Neural crest cell (in vitro differentiated cells): ENCODE measurements at regions not wholly inside any gene's neighbourhood (a gene's known extent, or its start where the extent isn't known, plus 50 kb on each side); places are given as distances from the start of the nearest gene placed in this dataset.

Experiments
- DNase-seq: peaks from one replicate; pipeline ENCODE4 v3.0.0; 2021; ENCODE audit warnings: low read depth, mixed read lengths, low spot score
- H3K27ac Mint-ChIP-seq: one replicate; pipeline ENCODE4 v1.8.0; 2021; ENCODE audit warnings: mild to moderate bottlenecking, mixed read lengths; ENCODE audit not compliant: unreplicated experiment
- H3K27me3 Mint-ChIP-seq: 2 replicates; pipeline ENCODE4 v1.8.0; 2021; ENCODE audit warnings: low read depth, mild to moderate bottlenecking, mixed read lengths
- H3K36me3 Mint-ChIP-seq: 2 replicates; pipeline ENCODE4 v1.8.0; 2021; ENCODE audit warnings: low read depth, mild to moderate bottlenecking, mixed read lengths
- H3K4me1 Mint-ChIP-seq: 2 replicates; pipeline ENCODE4 v1.8.0; 2021; ENCODE audit warnings: mixed read lengths
- H3K4me3 Mint-ChIP-seq: one replicate; pipeline ENCODE4 v1.8.0; 2021; ENCODE audit warnings: mild to moderate bottlenecking, mixed read lengths
- H3K9me3 Mint-ChIP-seq: 2 replicates; pipeline ENCODE4 v1.8.0; 2021; ENCODE audit warnings: mixed read lengths
- TF ChIP-seq, protein P1 (sequence below): fragments of 200-600 bp; sonication (generic); conservative IDR thresholded peaks from 2 replicates; pipeline ENCODE4 v1.5.0; 2021; ENCODE audit warnings: antibody characterized with exemption, mild to moderate bottlenecking

DNA sequence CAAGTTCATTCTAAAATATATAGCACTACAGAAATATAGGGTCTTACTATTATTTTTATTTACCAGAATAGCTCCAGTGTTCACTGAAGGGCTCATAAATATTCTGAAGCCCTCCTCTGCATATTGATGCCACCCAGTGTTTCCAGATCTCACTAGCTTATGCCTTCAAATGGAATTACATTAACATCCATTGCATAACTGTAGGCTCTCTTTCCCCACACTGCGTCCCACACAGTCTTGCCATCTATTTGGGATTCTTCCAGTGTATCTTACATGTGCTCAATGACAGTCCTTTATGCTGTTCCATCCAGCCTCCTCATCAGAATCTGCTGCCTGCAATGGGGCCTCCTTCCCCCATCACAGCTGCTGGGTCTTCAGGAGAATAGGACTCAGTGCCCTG is 137.2 kb downstream of the CYSLTR2 start:
- Mint-ChIP-seq H3K4me1 (no peaks in the 10 kb centered on the region), H3K36me3 (peaks cover 2% of the 10 kb centered on the region), H3K27me3 (no peaks in the 10 kb centered on the region), H3K9me3 (no peaks in the 10 kb centered on the region), H3K27ac (no peak overlapping the region), H3K4me3 (no peak overlapping the region)
- no peak for DNase-seq
- TF ChIP-seq, protein P1, sequence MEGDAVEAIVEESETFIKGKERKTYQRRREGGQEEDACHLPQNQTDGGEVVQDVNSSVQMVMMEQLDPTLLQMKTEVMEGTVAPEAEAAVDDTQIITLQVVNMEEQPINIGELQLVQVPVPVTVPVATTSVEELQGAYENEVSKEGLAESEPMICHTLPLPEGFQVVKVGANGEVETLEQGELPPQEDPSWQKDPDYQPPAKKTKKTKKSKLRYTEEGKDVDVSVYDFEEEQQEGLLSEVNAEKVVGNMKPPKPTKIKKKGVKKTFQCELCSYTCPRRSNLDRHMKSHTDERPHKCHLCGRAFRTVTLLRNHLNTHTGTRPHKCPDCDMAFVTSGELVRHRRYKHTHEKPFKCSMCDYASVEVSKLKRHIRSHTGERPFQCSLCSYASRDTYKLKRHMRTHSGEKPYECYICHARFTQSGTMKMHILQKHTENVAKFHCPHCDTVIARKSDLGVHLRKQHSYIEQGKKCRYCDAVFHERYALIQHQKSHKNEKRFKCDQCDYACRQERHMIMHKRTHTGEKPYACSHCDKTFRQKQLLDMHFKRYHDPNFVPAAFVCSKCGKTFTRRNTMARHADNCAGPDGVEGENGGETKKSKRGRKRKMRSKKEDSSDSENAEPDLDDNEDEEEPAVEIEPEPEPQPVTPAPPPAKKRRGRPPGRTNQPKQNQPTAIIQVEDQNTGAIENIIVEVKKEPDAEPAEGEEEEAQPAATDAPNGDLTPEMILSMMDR = no peak

DNA sequence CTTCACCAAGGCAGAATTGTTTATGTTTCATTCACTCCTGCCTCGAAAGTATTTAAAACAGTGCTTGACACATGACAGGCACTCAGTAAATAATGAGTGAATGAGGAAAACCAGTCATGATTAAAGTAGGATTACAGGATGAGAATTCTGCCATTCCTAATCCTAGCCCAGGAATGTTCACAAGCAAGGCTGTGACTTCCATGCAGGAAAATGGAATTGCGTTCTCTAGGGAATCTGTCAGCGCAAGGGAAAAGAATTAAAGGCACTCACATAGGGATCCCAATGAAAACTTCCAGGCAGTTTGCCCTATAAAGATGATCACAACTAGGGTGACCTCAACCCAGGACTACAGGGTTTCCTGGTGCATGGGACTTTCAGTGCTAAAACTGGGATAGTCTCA is 143.4 kb downstream of the CYSLTR2 start:
- TF ChIP-seq, protein P1 = no peak
- no peak overlapping the region for H3K4me3 Mint-ChIP-seq
- H3K4me1 Mint-ChIP-seq = no peaks in the 10 kb centered on the region
- no peak for DNase-seq
- H3K36me3 Mint-ChIP-seq = no peaks in the 10 kb centered on the region
- H3K27ac Mint-ChIP-seq = peak overlapping the region; percentile 10
- peaks cover 12% of the 10 kb centered on the region for H3K9me3 Mint-ChIP-seq
- H3K27me3 Mint-ChIP-seq = no peaks in the 10 kb centered on the region

- no peak overlapping the region for H3K4me3 Mint-ChIP-seq
- TF ChIP-seq, protein P1 = no peak
- no peak overlapping the region for H3K27ac Mint-ChIP-seq
- H3K36me3 Mint-ChIP-seq = no peaks in the 10 kb centered on the region
- H3K27me3 Mint-ChIP-seq = no peaks in the 10 kb centered on the region
- H3K4me1 Mint-ChIP-seq = no peaks in the 10 kb centered on the region
- DNase-seq = no peak
- peaks cover 12% of the 10 kb centered on the region for H3K9me3 Mint-ChIP-seq
Observed at GRCh38 chr13:48797761-48798160, 144.0 kb downstream of the CYSLTR2 start.

- peaks cover 12% of the 10 kb centered on the region for H3K9me3 Mint-ChIP-seq
- no peaks in the 10 kb centered on the region for H3K4me1 Mint-ChIP-seq
- H3K27ac Mint-ChIP-seq = no peak overlapping the region
- no peaks in the 10 kb centered on the region for H3K27me3 Mint-ChIP-seq
- no peak for DNase-seq
- TF ChIP-seq, protein P1 = no peak
- no peak overlapping the region for H3K4me3 Mint-ChIP-seq
- H3K36me3 Mint-ChIP-seq = no peaks in the 10 kb centered on the region
Observed at GRCh38 chr13:48798180-48798579, 144.5 kb downstream of the CYSLTR2 start.

- DNase-seq = no peak
- no peaks in the 10 kb centered on the region for H3K4me1 Mint-ChIP-seq
- H3K9me3 Mint-ChIP-seq = peaks cover 12% of the 10 kb centered on the region
- no peak overlapping the region for H3K27ac Mint-ChIP-seq
- TF ChIP-seq, protein P1 = no peak
- no peaks in the 10 kb centered on the region for H3K36me3 Mint-ChIP-seq
- H3K4me3 Mint-ChIP-seq = no peak overlapping the region
- no peaks in the 10 kb centered on the region for H3K27me3 Mint-ChIP-seq
Observed at GRCh38 chr13:48801255-48801654, 147.5 kb downstream of the CYSLTR2 start.
